Parathyroid adenoma (tissue), 2 donors: ENCODE measurements at regions not wholly inside any gene's neighbourhood (a gene's known extent, or its start where the extent isn't known, plus 50 kb on each side); places are given as distances from the start of the nearest gene placed in this dataset.
"Not testable (repeated sequence)": the region's sequence is repeated elsewhere in the genome, so short reads cannot be mapped to it uniquely, and the experiment has no call there.

Experiments used
- H2AFZ ChIP-seq: fragments of 300-600 bp; sonication (generic); one replicate; pipeline ENCODE4 v1.7.0; 2017; ENCODE audit warnings: antibody characterized with exemption, mild to moderate bottlenecking
- H3K27ac ChIP-seq: fragments of 300-600 bp; sonication (generic); one replicate; pipeline ENCODE4 v1.7.0; 2017
- H3K27me3 ChIP-seq: fragments of 300-600 bp; sonication (generic); one replicate; pipeline ENCODE4 v1.7.0; 2017; ENCODE audit warnings: low read length; ENCODE audit not compliant: control insufficient read depth, insufficient read depth
- H3K36me3 ChIP-seq: fragments of 300-600 bp; sonication (generic); one replicate; pipeline ENCODE4 v1.7.0; 2017; ENCODE audit warnings: low read length; ENCODE audit not compliant: control insufficient read depth, insufficient read depth
- H3K4me1 ChIP-seq: fragments of 300-600 bp; sonication (generic); one replicate; pipeline ENCODE4 v1.7.0; 2017; ENCODE audit warnings: control low read depth
- H3K4me2 ChIP-seq: fragments of 300-600 bp; sonication (generic); one replicate; pipeline ENCODE4 v1.7.0; 2017; ENCODE audit warnings: low read length
- H3K4me3 ChIP-seq: fragments of 300-600 bp; sonication (generic); one replicate; pipeline ENCODE4 v1.7.0; 2017; ENCODE audit warnings: low read depth, low read length
- H3K79me2 ChIP-seq: fragments of 300-600 bp; sonication (generic); one replicate; pipeline ENCODE4 v1.7.0; 2017; ENCODE audit warnings: control low read depth
- H3K9ac ChIP-seq: fragments of 300-600 bp; sonication (generic); one replicate; pipeline ENCODE4 v1.7.0; 2017; ENCODE audit warnings: mild to moderate bottlenecking
- H3K9me3 ChIP-seq: fragments of 300-600 bp; sonication (generic); one replicate; pipeline ENCODE4 v1.7.0; 2017; ENCODE audit warnings: low read length; ENCODE audit not compliant: control insufficient read depth
- CTCF ChIP-seq: fragments of 300-600 bp; sonication (generic); IDR thresholded peaks from one replicate; pipeline ENCODE4 v1.7.0; 2017; ENCODE audit warnings: antibody characterized with exemption, mild to moderate bottlenecking
- donor health status: primary hyperparathyroidism.

- Histone ChIP-seq H3K79me2 (no peaks in the 10 kb centered on the region), H3K27ac (no peak overlapping the region), H3K9ac (no peak overlapping the region), H3K27me3 (no peaks in the 10 kb centered on the region), H3K4me2 (no peak overlapping the region), H3K4me3 (no peak overlapping the region), H3K36me3 (no peaks in the 10 kb centered on the region), H3K9me3 (no peaks in the 10 kb centered on the region), H3K4me1 (no peaks in the 10 kb centered on the region), H2AFZ (no peak overlapping the region)
- TF ChIP-seq CTCF: no peak
Observed at GRCh38 chr6:97473979-97474378, 191.0 kb upstream of the MMS22L start.

- no peak overlapping the region for H3K4me2 ChIP-seq
- H3K27me3 ChIP-seq: no peaks in the 10 kb centered on the region
- peak; percentile 69 for TF ChIP-seq CTCF
- H3K79me2 ChIP-seq: no peaks in the 10 kb centered on the region
- no peaks in the 10 kb centered on the region for H3K4me1 ChIP-seq
- peak overlapping the region; percentile 12 for H2AFZ ChIP-seq
- H3K9ac ChIP-seq: no peak overlapping the region
- no peaks in the 10 kb centered on the region for H3K9me3 ChIP-seq
- H3K27ac ChIP-seq: no peak overlapping the region
- no peaks in the 10 kb centered on the region for H3K36me3 ChIP-seq
- peak overlapping the region; percentile 17 for H3K4me3 ChIP-seq
Observed at GRCh38 chr6:97497713-97498331, 214.8 kb upstream of the MMS22L start.

- Histone ChIP-seq H3K79me2 (no peaks in the 10 kb centered on the region), H3K4me2 (no peak overlapping the region), H3K9ac (no peak overlapping the region), H3K36me3 (no peaks in the 10 kb centered on the region), H3K9me3 (no peaks in the 10 kb centered on the region), H2AFZ (no peak overlapping the region), H3K27me3 (no peaks in the 10 kb centered on the region), H3K27ac (no peak overlapping the region), H3K4me3 (no peak overlapping the region), H3K4me1 (no peaks in the 10 kb centered on the region)
- no peak for TF ChIP-seq CTCF
Observed at GRCh38 chr6:97501853-97502252, 218.8 kb upstream of the MMS22L start.

GRCh38 chr6:97508646-97509045, 225.6 kb upstream of the MMS22L start:
- H2AFZ ChIP-seq: no peak overlapping the region
- peaks cover 2% of the 10 kb centered on the region for H3K9me3 ChIP-seq
- no peaks in the 10 kb centered on the region for H3K27me3 ChIP-seq
- H3K36me3 ChIP-seq: no peaks in the 10 kb centered on the region
- H3K79me2 ChIP-seq: no peaks in the 10 kb centered on the region
- no peaks in the 10 kb centered on the region for H3K4me1 ChIP-seq
- no peak for TF ChIP-seq CTCF
- no peak overlapping the region for H3K27ac ChIP-seq
- no peak overlapping the region for H3K9ac ChIP-seq
- no peak overlapping the region for H3K4me2 ChIP-seq
- no peak overlapping the region for H3K4me3 ChIP-seq

- H3K27me3 ChIP-seq: not testable (repeated sequence)
Observed at GRCh38 chr6:97513260-97513659, 230.2 kb upstream of the MMS22L start.

More at GRCh38 chr6:97513260-97513659, 230.2 kb upstream of the MMS22L start:
- H3K27ac ChIP-seq, H3K9ac ChIP-seq, H3K4me3 ChIP-seq, H3K4me1 ChIP-seq, H3K36me3 ChIP-seq, H2AFZ ChIP-seq, H3K4me2 ChIP-seq, H3K79me2 ChIP-seq, H3K9me3 ChIP-seq: not testable (repeated sequence)
